H1 (cell line): ENCODE measurements at regions not wholly inside any gene's neighbourhood (a gene's known extent, or its start where the extent isn't known, plus 50 kb on each side); places are given as distances from the start of the nearest gene placed in this dataset.

Source experiments
- CTCF ChIA-PET: fragments of 300-600 bp; sonication (Branson Sonifier 250); formaldehyde crosslinking; loops from one replicate; lab custom pipeline; 2021; ENCODE audit not compliant: partially characterized antibody; lab: Charles Lee
- POLR2A ChIA-PET: fragments of 300-600 bp; sonication (Branson Sonifier 250); formaldehyde crosslinking; loops from one replicate; lab custom pipeline; 2021; ENCODE audit warnings: inconsistent platforms; ENCODE audit not compliant: partially characterized antibody; lab: Charles Lee
- DNase-seq, 2 experiments: peaks; one replicate each; pipeline versions ENCODE4 v3.0.0 to v3.0.0-alpha.2; 2010 to 2022; ENCODE audit warnings: low spot score in 2 of 2, low read depth in 1 of 2, mixed read lengths in 1 of 2
- FAIRE-seq: peaks from 2 replicates; lab custom pipeline; 2011; peaks lifted over from hg19 to GRCh38; lab: Jason Lieb, UNC
- H2AFZ ChIP-seq: 2 replicates; pipeline ENCODE4 v1.8.1; 2012; ENCODE audit warnings: low read length, inconsistent platforms
- H2AK5ac ChIP-seq: 2 replicates; pipeline ENCODE4 v1.6.1; 2013; ENCODE audit warnings: low read depth, low read length
- H2BK120ac ChIP-seq: replicated peaks from 2 replicates; pipeline ENCODE3; 2013; ENCODE audit warnings: low read depth, low read length, inconsistent platforms
- H2BK12ac ChIP-seq: 2 replicates; pipeline ENCODE4 v1.6.1; 2013; ENCODE audit warnings: low read depth, low read length
- H2BK15ac ChIP-seq: 2 replicates; pipeline ENCODE4 v1.6.1; 2013; ENCODE audit warnings: low read length
- H2BK20ac ChIP-seq: 2 replicates; pipeline ENCODE4 v1.6.1; 2013; ENCODE audit warnings: low read length
- H2BK5ac ChIP-seq: 2 replicates; pipeline ENCODE4 v1.6.1; 2013; ENCODE audit warnings: low read depth, low read length
- H3K14ac ChIP-seq: 2 replicates; pipeline ENCODE4 v1.6.1; 2013; ENCODE audit warnings: inconsistent platforms; ENCODE audit not compliant: insufficient read length
- H3K18ac ChIP-seq: 2 replicates; pipeline ENCODE4 v1.6.1; 2013; ENCODE audit warnings: low read length; ENCODE audit errors: extremely low read depth
- H3K23ac ChIP-seq: 2 replicates; pipeline ENCODE4 v1.6.1; 2013; ENCODE audit warnings: inconsistent platforms; ENCODE audit not compliant: insufficient read length
- H3K23me2 ChIP-seq: 2 replicates; pipeline ENCODE4 v1.6.1; 2013; ENCODE audit warnings: low read depth, low read length
- H3K27ac ChIP-seq: 2 replicates; pipeline ENCODE4 v1.6.1; 2011; ENCODE audit warnings: low read depth, low read length, inconsistent platforms
- H3K27me3 ChIP-seq, 4 experiments: replicated peaks in 1 of 4; 1 replicate in 1 of 4; 2 replicates in 3 of 4; pipeline versions ENCODE4 v1.6.1 to v1.8.1; 2011 to 2013; ENCODE audit warnings: low read length in 3 of 4, mild to moderate bottlenecking in 3 of 4, inconsistent platforms in 2 of 4, mixed read lengths in 2 of 4, moderate library complexity in 1 of 4; ENCODE audit not compliant: control insufficient read depth in 3 of 4, insufficient read depth in 3 of 4; ENCODE audit errors: extremely low read depth in 1 of 4
- H3K36me3 ChIP-seq, 4 experiments: 2 replicates each; pipeline versions ENCODE4 v1.6.1 to v1.8.1; 2011 to 2013; ENCODE audit warnings: mild to moderate bottlenecking in 4 of 4, low read length in 3 of 4, moderate library complexity in 2 of 4, control low read depth in 1 of 4, inconsistent platforms in 1 of 4; ENCODE audit not compliant: insufficient read depth in 4 of 4, control insufficient read depth in 2 of 4
- H3K4ac ChIP-seq: replicated peaks from 2 replicates; pipeline ENCODE3; 2013; ENCODE audit warnings: low read length, low read depth, mixed read lengths, inconsistent platforms; ENCODE audit not compliant: insufficient read length
- H3K4me1 ChIP-seq, 4 experiments: replicated peaks in 1 of 4; 1 replicate in 1 of 4; 2 replicates in 3 of 4; pipeline versions ENCODE4 v1.6.1 to v1.8.1; 2011 to 2013; ENCODE audit warnings: low read length in 3 of 4, inconsistent platforms in 2 of 4, mixed read lengths in 1 of 4; ENCODE audit not compliant: insufficient read depth in 4 of 4, control insufficient read depth in 3 of 4
- H3K4me2 ChIP-seq, 2 experiments: 2 replicates each; pipeline versions ENCODE4 v1.6.1 to v1.8.1; 2011 to 2013; ENCODE audit warnings: low read depth in 2 of 2, low read length in 2 of 2, control low read depth in 1 of 2, inconsistent platforms in 1 of 2, mild to moderate bottlenecking in 1 of 2; ENCODE audit not compliant: insufficient read depth in 1 of 2
- H3K4me3 ChIP-seq, 4 experiments: fragments of 200-600, 300-600 bp in 1 of 4; sonication (generic), shearing (Covaris generic), sonication (Bioruptor Twin) in 1 of 4; 2 replicates each; pipeline versions ENCODE4 v1.5.1 to v1.8.1; 2011 to 2016; ENCODE audit warnings: low read length in 4 of 4, low read depth in 3 of 4, control low read depth in 2 of 4, inconsistent platforms in 2 of 4, mild to moderate bottlenecking in 2 of 4, mixed read lengths in 1 of 4, moderate library complexity in 1 of 4; ENCODE audit not compliant: insufficient read depth in 2 of 4; ENCODE audit errors: extremely low read depth in 1 of 4
- H3K56ac ChIP-seq: replicated peaks from 2 replicates; pipeline ENCODE3; 2013; ENCODE audit warnings: low read depth, mild to moderate bottlenecking, mixed read lengths, low read length, inconsistent platforms; ENCODE audit not compliant: insufficient read length
- H3K79me1 ChIP-seq: 2 replicates; pipeline ENCODE4 v1.6.1; 2013; ENCODE audit warnings: low read depth, low read length, control low read depth
- H3K79me2 ChIP-seq, 2 experiments: 2 replicates each; pipeline versions ENCODE4 v1.6.1 to v1.8.1; 2012 to 2013; ENCODE audit warnings: low read length in 2 of 2, mild to moderate bottlenecking in 2 of 2, inconsistent platforms in 1 of 2; ENCODE audit not compliant: insufficient read depth in 2 of 2, control insufficient read depth in 1 of 2
- H3K9ac ChIP-seq, 4 experiments: replicated peaks in 1 of 4; 1 replicate in 1 of 4; 2 replicates in 3 of 4; pipeline versions ENCODE4 v1.6.1 to v1.8.1; 2011 to 2013; ENCODE audit warnings: low read depth in 3 of 4, low read length in 3 of 4, control low read depth in 2 of 4, mild to moderate bottlenecking in 2 of 4, moderate library complexity in 2 of 4, inconsistent platforms in 1 of 4; ENCODE audit errors: extremely low read depth in 1 of 4
- H3K9me3 ChIP-seq, 2 experiments: 2 replicates each; pipeline versions ENCODE4 v1.6.1 to v1.8.1; 2012 to 2013; ENCODE audit warnings: mild to moderate bottlenecking in 2 of 2, moderate library complexity in 2 of 2, control low read depth in 1 of 2, inconsistent platforms in 1 of 2, low read depth in 1 of 2, low read length in 1 of 2, mixed read lengths in 1 of 2; ENCODE audit not compliant: insufficient read depth in 2 of 2
- H4K20me1 ChIP-seq, 2 experiments: replicated peaks in 1 of 2; 2 replicates each; pipeline versions ENCODE3 to v1.8.1; 2011 to 2013; ENCODE audit warnings: inconsistent platforms in 2 of 2, low read length in 2 of 2, mild to moderate bottlenecking in 1 of 2; ENCODE audit not compliant: insufficient read depth in 2 of 2, control insufficient read depth in 1 of 2
- H4K5ac ChIP-seq: 2 replicates; pipeline ENCODE4 v1.6.1; 2013; ENCODE audit warnings: low read length, low read depth, mixed read lengths, inconsistent platforms; ENCODE audit not compliant: insufficient read length
- H4K8ac ChIP-seq: 2 replicates; pipeline ENCODE4 v1.8.0; 2013; ENCODE audit warnings: mild to moderate bottlenecking, moderate library complexity, low read length, inconsistent platforms; ENCODE audit not compliant: insufficient read depth; ENCODE audit errors: extremely low read depth
- H4K91ac ChIP-seq: replicated peaks from 2 replicates; pipeline ENCODE3; 2013; ENCODE audit warnings: low read length, mixed read lengths, inconsistent platforms; ENCODE audit not compliant: insufficient read length
- ATF3 ChIP-seq: IDR thresholded peaks from 2 replicates; pipeline ENCODE4 v1.6.1; 2011; ENCODE audit warnings: low read depth, mild to moderate bottlenecking, low read length; ENCODE audit not compliant: insufficient read depth
- BRCA1 ChIP-seq: IDR thresholded peaks from 2 replicates; pipeline ENCODE4 v1.6.1; 2012; ENCODE audit warnings: low read depth, low read length, improper control_type of control experiment
- CBX8 ChIP-seq: fragments of 300-800, 300-1000 bp; sonication (generic); IDR thresholded peaks from 2 replicates; pipeline ENCODE4 v1.7.1; 2016; ENCODE audit warnings: low read depth, low read length, borderline replicate concordance
- EP300 ChIP-seq, 2 experiments: IDR thresholded peaks; 1 replicate in 1 of 2; 2 replicates in 1 of 2; pipeline ENCODE4 v1.6.1; 2011 to 2012; ENCODE audit warnings: low read depth in 2 of 2, low read length in 2 of 2, mild to moderate bottlenecking in 2 of 2, borderline replicate concordance in 1 of 2, inconsistent platforms in 1 of 2, moderate library complexity in 1 of 2
- GTF2F1 ChIP-seq: IDR thresholded peaks from 2 replicates; pipeline ENCODE4 v1.6.1; 2012; ENCODE audit warnings: low read depth, low read length, improper control_type of control experiment, borderline replicate concordance
- JUN ChIP-seq: IDR thresholded peaks from 2 replicates; pipeline ENCODE4 v1.6.1; 2011; ENCODE audit warnings: low read depth, mild to moderate bottlenecking, improper control_type of control experiment, low read length
- KDM4A ChIP-seq: IDR thresholded peaks from one replicate; pipeline ENCODE4 v1.7.1; 2012; ENCODE audit warnings: low read depth, mild to moderate bottlenecking, moderate library complexity, low read length, inconsistent platforms; ENCODE audit not compliant: severe bottlenecking
- MAFK ChIP-seq: IDR thresholded peaks from 2 replicates; pipeline ENCODE4 v1.6.1; 2012; ENCODE audit warnings: low read depth, mild to moderate bottlenecking, improper control_type of control experiment, low read length
- MAX ChIP-seq: IDR thresholded peaks from 2 replicates; pipeline ENCODE4 v1.6.1; 2012; ENCODE audit warnings: inconsistent platforms
- RAD21 ChIP-seq, 2 experiments: IDR thresholded peaks in 1 of 2; conservative IDR thresholded peaks in 1 of 2; 2 replicates each; pipeline ENCODE4 v1.6.1; 2011; ENCODE audit warnings: low read depth in 2 of 2, low read length in 2 of 2, improper control_type of control experiment in 1 of 2, inconsistent platforms in 1 of 2, mild to moderate bottlenecking in 1 of 2, moderate library complexity in 1 of 2
- RBBP5 ChIP-seq: IDR thresholded peaks from 2 replicates; pipeline ENCODE4 v1.7.1; 2012; ENCODE audit warnings: low read depth, mild to moderate bottlenecking, inconsistent platforms, low read length, moderate library complexity, borderline replicate concordance
- RXRA ChIP-seq: IDR thresholded peaks from 2 replicates; pipeline ENCODE4 v1.6.1; 2011; ENCODE audit warnings: low read depth, mild to moderate bottlenecking, low read length, moderate library complexity; ENCODE audit not compliant: insufficient read depth
- TEAD4 ChIP-seq: IDR thresholded peaks from 2 replicates; pipeline ENCODE4 v1.6.1; 2012; ENCODE audit warnings: low read depth, low read length, inconsistent platforms, mixed read lengths
- WGBS, 2 experiments: shearing (Covaris generic) in 1 of 2; methylation state at CpG; one replicate each; pipeline versions ENCODE4 v1.1.6 to v1.1.7; 2013 to 2015; ENCODE audit warnings: low lambda C conversion rate in 2 of 2, mixed read lengths in 2 of 2, inconsistent platforms in 1 of 2, low coverage in 1 of 2, missing lambda C conversion rate in 1 of 2; ENCODE audit not compliant: insufficient replicate concordance in 2 of 2, insufficient coverage in 1 of 2, insufficient read length in 1 of 2; ENCODE audit errors: extremely low coverage in 1 of 2, missing lambda C conversion rate in 1 of 2; 5-methylcytosine and 5-hydroxymethylcytosine counted together

- POLR2A ChIA-PET = no interaction called here
- 77% methylated on average over 4 of the region's 4 CpGs; no CpG with 5 or more reads in 1 of the 2 experiments for WGBS, 2 experiments
- FAIRE-seq = no peak
- no peak overlapping the region for H2BK120ac ChIP-seq
- no peak overlapping the region for H3K14ac ChIP-seq
- H3K4me2 ChIP-seq = no peak overlapping the region
- H4K8ac ChIP-seq = no peak overlapping the region
- peaks cover 18 to 20% of the 10 kb centered on the region in 2 experiments; a peak in 3 of 4 replicates for H3K9me3 ChIP-seq
- no peaks in the 10 kb centered on the region for H3K23me2 ChIP-seq
- peak overlapping the region; percentile 55; the same call in 1 of the 2 replicates for H2AFZ ChIP-seq
- H3K79me1 ChIP-seq = no peaks in the 10 kb centered on the region; the same call in 1 of the 2 replicates
- H2BK20ac ChIP-seq = no peak overlapping the region
- H3K18ac ChIP-seq = no peak overlapping the region
- no peaks in the 10 kb centered on the region; a peak in 1 of 7 replicates for H3K27me3 ChIP-seq
- no peak overlapping the region for H3K9ac ChIP-seq
- no peak overlapping the region for H2AK5ac ChIP-seq
- DNase-seq = no peak
- H4K20me1 ChIP-seq = no peaks in the 10 kb centered on the region
- H4K5ac ChIP-seq = no peak overlapping the region
- no peaks in the 10 kb centered on the region for H3K4me1 ChIP-seq
- no peak overlapping the region for H3K4ac ChIP-seq
- CTCF ChIA-PET = interaction anchor here (1.1 kb wide), 1 partner anchor 92 kb away, joined by 3 read pairs; no protein-coding TSS in a partner anchor
- no peak overlapping the region for H4K91ac ChIP-seq
- no peak overlapping the region for H2BK15ac ChIP-seq
- H3K56ac ChIP-seq = no peak overlapping the region
- no peak overlapping the region for H3K23ac ChIP-seq
- H2BK12ac ChIP-seq = no peak overlapping the region
- no peak overlapping the region for H2BK5ac ChIP-seq
- no peak overlapping the region for H3K27ac ChIP-seq
- no peak overlapping the region for H3K4me3 ChIP-seq
- no peaks in the 10 kb centered on the region for H3K36me3 ChIP-seq
- H3K79me2 ChIP-seq = no peaks in the 10 kb centered on the region
- TF ChIP-seq RAD21 (IDR thresholded peaks at IDR 0.05 in 1 of 2, conservative IDR thresholded peaks at IDR 0.05 in 1 of 2; ENCODE audit: low read depth in 2 of 2, low read length in 2 of 2) (peak; percentile 47 to 69), RBBP5 (no peak), RXRA (no peak), BRCA1 (no peak), EP300 (IDR thresholded peaks at IDR 0.05; ENCODE audit: borderline replicate concordance in 1 of 2, low read depth in 2 of 2, low read length in 2 of 2) (no peak), MAFK (no peak), MAX (no peak), JUN (no peak), CBX8 (no peak), GTF2F1 (no peak), ATF3 (no peak), KDM4A (no peak), TEAD4 (no peak)
These were observed 166.1 kb upstream of the RAB6C start for GRCh38 chr2:129813404-129813803.
